Spleen (tissue), 11 donors: ENCODE measurements at regions not wholly inside any gene's neighbourhood (a gene's known extent, or its start where the extent isn't known, plus 50 kb on each side); places are given as distances from the start of the nearest gene placed in this dataset.

Experiments
- DNase-seq: peaks from one replicate; pipeline ENCODE4 v3.0.0-alpha.2; 2020
- H3K27ac ChIP-seq, 8 donors: fragments of 200-600 bp; sonication (generic) in 7 of 8; 1 replicate in 4 of 8; 2 replicates in 4 of 8; pipeline versions ENCODE4 v1.5.0 to v1.8.0; 2016 to 2021; ENCODE audit warnings: inconsistent platforms in 4 of 8, mild to moderate bottlenecking in 4 of 8, moderate library complexity in 1 of 8
- H3K27me3 ChIP-seq, 7 donors: fragments of 200-600 bp; sonication (generic) in 6 of 7; replicated peaks in 1 of 7; 1 replicate in 4 of 7; 2 replicates in 3 of 7; pipeline versions ENCODE4 v1.5.0 to v1.8.0; 2016 to 2021; ENCODE audit warnings: inconsistent platforms in 3 of 7, mild to moderate bottlenecking in 1 of 7
- H3K36me3 ChIP-seq, 6 donors: fragments of 200-600 bp; sonication (generic) in 5 of 6; 1 replicate in 4 of 6; 2 replicates in 2 of 6; pipeline versions ENCODE4 v1.5.0 to v1.8.0; 2016 to 2021; ENCODE audit warnings: inconsistent platforms in 2 of 6
- H3K4me1 ChIP-seq, 6 donors: fragments of 200-600 bp; sonication (generic) in 5 of 6; 1 replicate in 3 of 6; 2 replicates in 3 of 6; pipeline versions ENCODE4 v1.5.0 to v1.8.0; 2016 to 2021; ENCODE audit warnings: inconsistent platforms in 3 of 6
- H3K4me3 ChIP-seq, 8 donors: fragments of 200-600 bp; sonication (generic) in 7 of 8; 1 replicate in 4 of 8; 2 replicates in 4 of 8; pipeline versions ENCODE4 v1.5.0 to v1.8.0; 2016 to 2021; ENCODE audit warnings: inconsistent platforms in 4 of 8, mild to moderate bottlenecking in 4 of 8, moderate library complexity in 2 of 8
- H3K9me3 ChIP-seq, 8 donors: fragments of 200-600 bp; sonication (generic) in 7 of 8; 1 replicate in 4 of 8; 2 replicates in 4 of 8; pipeline versions ENCODE4 v1.5.0 to v1.8.0; 2016 to 2021; ENCODE audit warnings: inconsistent platforms in 4 of 8
- POLR2A ChIP-seq, 3 donors: fragments of 450-650 bp; IDR thresholded peaks; one replicate each; pipeline ENCODE4 v1.5.1; 2017; ENCODE audit warnings: antibody characterized with exemption in 3 of 3, mild to moderate bottlenecking in 1 of 3
- POLR2AphosphoS5 ChIP-seq, 3 donors: sonication (generic); formaldehyde crosslinking; IDR thresholded peaks; one replicate each; pipeline ENCODE4 v1.5.1; 2017; ENCODE audit warnings: antibody characterized with exemption in 3 of 3
- WGBS, 5 donors: extraction: QIAGEN DNeasy Blood & Tissue Kit in 3 of 5; methylation state at CpG; one replicate each; pipeline versions ENCODE4 v1.1.5 to v1.1.7; 2013 to 2018; 5-methylcytosine and 5-hydroxymethylcytosine counted together
- intact Hi-C: fragments of 100-400 bp; cut with DNase I; formaldehyde crosslinking; loops from one replicate; pipeline ENCODE4 v1.15.0; 2023; ENCODE audit warnings: low total_unique reads
- TF ChIP-seq, protein P1 (sequence below), 11 experiments: fragments of 200-600 bp in 7 of 11; fragments of 450-650 bp in 4 of 11; sonication (generic) in 4 of 11; IDR thresholded peaks in 8 of 11; conservative IDR thresholded peaks in 3 of 11; 1 replicate in 7 of 11; 2 replicates in 4 of 11; pipeline versions ENCODE4 v1.4.0 to v1.8.0; 2016 to 2021; ENCODE audit warnings: antibody characterized with exemption in 11 of 11, inconsistent platforms in 4 of 11, mild to moderate bottlenecking in 1 of 11
- donor health status: healthy with polysubstance abuse.
- donor health status: DM: no; HTN: no; CAD: no; lungs with moderate emphysema.
- donor health status: DM: no; HTN: no; CAD: no.
- donor health status: Bipolar disorder and iron deficiency.
- donor health status: healthy.
- donor health status: DM: no; HTN: no; CAD: no.
- donor health status: DM: yes; HTN: yes; CAD: no.

DNA sequence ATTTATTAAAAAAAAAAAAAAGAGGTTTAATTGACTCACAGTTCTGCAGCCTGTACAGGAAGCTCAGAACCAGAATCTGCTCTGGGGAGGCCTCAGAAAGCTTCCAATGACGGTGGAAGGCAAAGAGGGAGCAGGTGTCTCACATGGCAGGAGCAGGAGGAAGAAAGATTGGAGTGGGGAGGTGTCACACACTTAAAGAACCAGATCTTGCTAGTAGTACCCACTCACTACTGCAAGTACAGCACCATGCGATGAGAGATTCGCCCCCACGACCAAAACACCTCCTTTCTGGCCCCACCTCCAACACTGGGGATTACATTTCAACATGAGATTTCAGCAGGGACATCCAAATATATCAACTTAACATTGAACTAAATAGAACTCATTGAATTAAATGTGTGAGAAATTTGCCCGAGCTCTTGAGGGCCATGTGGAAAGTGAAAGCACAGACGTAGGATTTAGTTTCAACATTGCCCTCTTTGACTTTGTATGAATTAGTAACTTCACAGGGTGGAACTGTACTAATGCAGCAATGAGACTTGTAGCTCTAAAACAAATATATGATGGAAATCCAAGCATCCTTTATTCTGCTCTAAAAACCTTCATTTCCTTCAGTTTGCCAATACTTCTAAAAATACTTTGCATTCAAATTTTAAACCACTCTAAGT, 628.2 kb downstream of the FAM181B start:
- Histone ChIP-seq H3K9me3 (peaks cover 0 to 7% (median 0%) of the 10 kb centered on the region in 8 donors), H3K4me1 (no peaks in the 10 kb centered on the region), H3K36me3 (no peaks in the 10 kb centered on the region), H3K27me3 (no peaks in the 10 kb centered on the region), H3K27ac (no peak overlapping the region), H3K4me3 (no peak overlapping the region)
- TF ChIP-seq, protein P1, sequence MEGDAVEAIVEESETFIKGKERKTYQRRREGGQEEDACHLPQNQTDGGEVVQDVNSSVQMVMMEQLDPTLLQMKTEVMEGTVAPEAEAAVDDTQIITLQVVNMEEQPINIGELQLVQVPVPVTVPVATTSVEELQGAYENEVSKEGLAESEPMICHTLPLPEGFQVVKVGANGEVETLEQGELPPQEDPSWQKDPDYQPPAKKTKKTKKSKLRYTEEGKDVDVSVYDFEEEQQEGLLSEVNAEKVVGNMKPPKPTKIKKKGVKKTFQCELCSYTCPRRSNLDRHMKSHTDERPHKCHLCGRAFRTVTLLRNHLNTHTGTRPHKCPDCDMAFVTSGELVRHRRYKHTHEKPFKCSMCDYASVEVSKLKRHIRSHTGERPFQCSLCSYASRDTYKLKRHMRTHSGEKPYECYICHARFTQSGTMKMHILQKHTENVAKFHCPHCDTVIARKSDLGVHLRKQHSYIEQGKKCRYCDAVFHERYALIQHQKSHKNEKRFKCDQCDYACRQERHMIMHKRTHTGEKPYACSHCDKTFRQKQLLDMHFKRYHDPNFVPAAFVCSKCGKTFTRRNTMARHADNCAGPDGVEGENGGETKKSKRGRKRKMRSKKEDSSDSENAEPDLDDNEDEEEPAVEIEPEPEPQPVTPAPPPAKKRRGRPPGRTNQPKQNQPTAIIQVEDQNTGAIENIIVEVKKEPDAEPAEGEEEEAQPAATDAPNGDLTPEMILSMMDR (IDR thresholded peaks at IDR 0.05 in 8 of 11, conservative IDR thresholded peaks at IDR 0.05 in 3 of 11), result no peak
- no peak for TF ChIP-seq POLR2A (IDR thresholded peaks at IDR 0.05)
- TF ChIP-seq POLR2AphosphoS5 (IDR thresholded peaks at IDR 0.05), result no peak
- WGBS, 5 donors, result 55 to 71% (median 62%) methylated on average over 6 of the region's 6 CpGs
- no peak for DNase-seq
- intact Hi-C loops, result no loop called here

- no peak overlapping the region for H3K4me3 ChIP-seq
- DNase-seq, result no peak
- H3K27ac ChIP-seq, result no peak overlapping the region
- H3K36me3 ChIP-seq, result no peaks in the 10 kb centered on the region
- no peaks in the 10 kb centered on the region for H3K4me1 ChIP-seq
- intact Hi-C loops, result no loop called here
- TF ChIP-seq POLR2AphosphoS5 (IDR thresholded peaks at IDR 0.05), result no peak
- TF ChIP-seq, protein P1 (IDR thresholded peaks at IDR 0.05 in 8 of 11, conservative IDR thresholded peaks at IDR 0.05 in 3 of 11), result no peak
- no peaks in the 10 kb centered on the region for H3K27me3 ChIP-seq
- no peaks in the 10 kb centered on the region for H3K9me3 ChIP-seq
These were observed 640.8 kb downstream of the FAM181B start for GRCh38 chr11:82092904-82093303.

- Histone ChIP-seq H3K4me1 (no peaks in the 10 kb centered on the region), H3K9me3 (no peaks in the 10 kb centered on the region), H3K36me3 (no peaks in the 10 kb centered on the region), H3K4me3 (no peak overlapping the region), H3K27ac (no peak overlapping the region), H3K27me3 (no peaks in the 10 kb centered on the region)
- intact Hi-C loops, result no loop called here
- DNase-seq, result no peak
- TF ChIP-seq, protein P1 (IDR thresholded peaks at IDR 0.05 in 8 of 11, conservative IDR thresholded peaks at IDR 0.05 in 3 of 11), result no peak
- TF ChIP-seq POLR2A (IDR thresholded peaks at IDR 0.05) (no peak), POLR2AphosphoS5 (IDR thresholded peaks at IDR 0.05) (no peak)
- 71 to 90% (median 83%) methylated on average over 5 of the region's 5 CpGs for WGBS, 5 donors
These were observed 644.2 kb downstream of the FAM181B start for GRCh38 chr11:82089426-82089825.

GRCh38 chr11:82085493-82085892, 648.2 kb downstream of the FAM181B start:
- no peaks in the 10 kb centered on the region for H3K27me3 ChIP-seq
- no peak for DNase-seq
- no peaks in the 10 kb centered on the region for H3K4me1 ChIP-seq
- no peak overlapping the region for H3K27ac ChIP-seq
- WGBS, 5 donors, result 69 to 82% (median 74%) methylated on average over 4 of the region's 4 CpGs
- intact Hi-C loops, result no loop called here
- H3K9me3 ChIP-seq, result no peaks in the 10 kb centered on the region
- no peak overlapping the region for H3K4me3 ChIP-seq
- no peaks in the 10 kb centered on the region for H3K36me3 ChIP-seq
- TF ChIP-seq, protein P1 (IDR thresholded peaks at IDR 0.05 in 8 of 11, conservative IDR thresholded peaks at IDR 0.05 in 3 of 11), result no peak
- TF ChIP-seq POLR2AphosphoS5 (IDR thresholded peaks at IDR 0.05) (no peak), POLR2A (IDR thresholded peaks at IDR 0.05) (no peak)
